WERI-Rb-1 (cell line): ENCODE measurements at regions not wholly inside any gene's neighbourhood (a gene's known extent, or its start where the extent isn't known, plus 50 kb on each side); places are given as distances from the start of the nearest gene placed in this dataset.

Source experiments
- DNase-seq: peaks from one replicate; pipeline ENCODE4 v3.0.0-alpha.2; 2020
- H3K27ac ChIP-seq: fragments of 250-450 bp; sonication (Bioruptor Pico); 2 replicates; pipeline ENCODE4 v1.5.1; 2020; ENCODE audit warnings: mild to moderate bottlenecking, moderate library complexity
- H3K27me3 ChIP-seq: fragments of 250-450 bp; sonication (Bioruptor Pico); 2 replicates; pipeline ENCODE4 v1.5.1; 2021; ENCODE audit warnings: mild to moderate bottlenecking, low read depth, moderate library complexity; ENCODE audit not compliant: insufficient read depth, severe bottlenecking
- H3K36me3 ChIP-seq: fragments of 250-450 bp; sonication (Bioruptor Pico); 2 replicates; pipeline ENCODE4 v1.5.1; 2020; ENCODE audit warnings: mild to moderate bottlenecking, moderate library complexity
- H3K4me3 ChIP-seq: 2 replicates; pipeline ENCODE4 v1.5.1; 2011; ENCODE audit warnings: low read depth, mild to moderate bottlenecking, control low read depth, low read length
- H3K9me3 ChIP-seq: fragments of 250-450 bp; sonication (Bioruptor Pico); 2 replicates; pipeline ENCODE4 v1.5.1; 2021; ENCODE audit warnings: mild to moderate bottlenecking, moderate library complexity; ENCODE audit not compliant: severe bottlenecking
- TF ChIP-seq, protein P1 (sequence below): IDR thresholded peaks from 2 replicates; pipeline ENCODE4 v1.5.1; 2011; ENCODE audit warnings: low read depth, mild to moderate bottlenecking, control low read depth, inconsistent platforms, low read length

DNA sequence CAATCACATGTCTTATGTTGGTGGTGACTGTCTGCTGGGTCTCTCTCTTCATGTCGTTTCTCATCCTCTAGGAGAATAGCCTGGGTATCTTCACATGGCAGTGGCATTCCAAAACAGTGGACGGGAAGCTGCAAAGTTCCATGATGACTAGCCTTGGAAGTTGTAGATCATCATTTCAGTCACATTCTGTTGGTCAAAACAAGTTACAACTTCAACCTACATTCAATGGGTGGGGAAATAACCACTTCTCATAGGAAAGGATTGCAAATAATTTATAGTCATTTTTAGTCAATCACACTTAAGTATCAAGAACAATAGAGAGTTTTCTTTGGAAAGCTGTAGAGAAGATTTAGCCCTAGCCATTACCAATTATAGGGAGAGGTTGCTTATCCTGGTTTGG is 395.0 kb upstream of the CDH2 start:
- Histone ChIP-seq H3K36me3 (no peaks in the 10 kb centered on the region), H3K27ac (no peak overlapping the region), H3K27me3 (no peaks in the 10 kb centered on the region), H3K9me3 (no peaks in the 10 kb centered on the region), H3K4me3 (no peak overlapping the region)
- TF ChIP-seq, protein P1, sequence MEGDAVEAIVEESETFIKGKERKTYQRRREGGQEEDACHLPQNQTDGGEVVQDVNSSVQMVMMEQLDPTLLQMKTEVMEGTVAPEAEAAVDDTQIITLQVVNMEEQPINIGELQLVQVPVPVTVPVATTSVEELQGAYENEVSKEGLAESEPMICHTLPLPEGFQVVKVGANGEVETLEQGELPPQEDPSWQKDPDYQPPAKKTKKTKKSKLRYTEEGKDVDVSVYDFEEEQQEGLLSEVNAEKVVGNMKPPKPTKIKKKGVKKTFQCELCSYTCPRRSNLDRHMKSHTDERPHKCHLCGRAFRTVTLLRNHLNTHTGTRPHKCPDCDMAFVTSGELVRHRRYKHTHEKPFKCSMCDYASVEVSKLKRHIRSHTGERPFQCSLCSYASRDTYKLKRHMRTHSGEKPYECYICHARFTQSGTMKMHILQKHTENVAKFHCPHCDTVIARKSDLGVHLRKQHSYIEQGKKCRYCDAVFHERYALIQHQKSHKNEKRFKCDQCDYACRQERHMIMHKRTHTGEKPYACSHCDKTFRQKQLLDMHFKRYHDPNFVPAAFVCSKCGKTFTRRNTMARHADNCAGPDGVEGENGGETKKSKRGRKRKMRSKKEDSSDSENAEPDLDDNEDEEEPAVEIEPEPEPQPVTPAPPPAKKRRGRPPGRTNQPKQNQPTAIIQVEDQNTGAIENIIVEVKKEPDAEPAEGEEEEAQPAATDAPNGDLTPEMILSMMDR: no peak
- DNase-seq: no peak

DNA sequence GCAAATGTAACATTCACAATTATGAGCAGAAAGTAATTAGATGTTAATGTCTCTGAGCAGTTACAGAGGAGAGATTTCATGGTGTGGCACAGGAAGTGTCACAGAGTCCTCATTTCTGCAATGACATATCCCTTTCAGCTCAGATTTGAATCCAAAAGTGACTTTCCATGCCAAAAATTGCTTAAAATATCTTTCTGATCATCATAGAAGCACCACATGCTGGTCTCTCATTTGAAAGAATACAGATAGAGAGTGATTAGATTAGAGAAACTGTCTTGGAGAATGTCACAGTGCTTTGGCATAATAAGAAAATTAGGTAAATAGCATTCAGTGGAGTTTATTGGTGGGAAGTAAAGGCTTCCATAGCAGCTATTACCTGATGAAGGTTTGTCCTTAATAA is 383.4 kb upstream of the CDH2 start:
- Histone ChIP-seq H3K9me3 (no peaks in the 10 kb centered on the region), H3K36me3 (no peaks in the 10 kb centered on the region), H3K27ac (no peak overlapping the region), H3K4me3 (no peak overlapping the region), H3K27me3 (no peaks in the 10 kb centered on the region)
- DNase-seq: no peak
- TF ChIP-seq, protein P1: no peak

DNA sequence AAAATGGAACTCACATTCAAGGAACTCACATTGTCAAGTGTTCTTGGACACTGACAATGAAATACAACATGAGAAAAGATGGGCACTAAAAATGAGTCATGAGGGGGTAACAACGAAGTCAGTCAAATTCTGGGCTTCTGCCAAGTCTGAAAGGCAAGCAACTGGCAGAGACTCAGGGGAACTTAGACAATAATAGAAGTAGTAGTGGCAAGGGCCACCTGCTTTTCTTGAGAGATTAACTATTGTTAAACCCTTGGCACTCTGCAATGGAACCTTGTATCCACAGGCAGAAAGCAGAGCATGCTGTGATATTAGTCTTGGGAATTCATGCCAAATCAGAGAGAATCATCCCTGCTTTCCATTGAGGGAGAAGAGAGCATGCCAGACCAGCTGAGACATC is 382.6 kb upstream of the CDH2 start:
- no peaks in the 10 kb centered on the region for H3K36me3 ChIP-seq
- TF ChIP-seq, protein P1: no peak
- H3K4me3 ChIP-seq: no peak overlapping the region
- no peaks in the 10 kb centered on the region for H3K27me3 ChIP-seq
- DNase-seq: no peak
- no peak overlapping the region for H3K27ac ChIP-seq
- no peaks in the 10 kb centered on the region for H3K9me3 ChIP-seq

DNA sequence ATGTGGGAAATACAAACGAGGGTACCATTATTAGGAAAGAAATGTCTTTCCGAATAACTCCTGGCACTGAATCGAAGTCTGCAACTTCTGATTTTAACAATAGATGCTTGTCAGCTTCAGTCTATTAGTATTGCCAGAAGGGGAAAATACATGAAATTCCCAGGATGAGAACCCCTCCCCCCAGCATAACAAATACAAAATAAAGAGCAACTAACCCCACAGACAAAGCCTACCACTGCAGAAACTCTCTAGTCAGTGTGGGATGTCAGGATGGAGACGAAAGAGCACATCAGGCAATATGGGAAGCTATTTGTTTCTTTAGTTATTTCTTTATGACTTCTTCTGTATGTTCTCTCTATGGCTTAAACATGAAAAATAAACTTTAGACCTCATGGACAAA is 365.0 kb upstream of the CDH2 start:
- H3K27ac ChIP-seq: no peak overlapping the region
- H3K4me3 ChIP-seq: no peak overlapping the region
- no peaks in the 10 kb centered on the region for H3K9me3 ChIP-seq
- H3K36me3 ChIP-seq: no peaks in the 10 kb centered on the region
- TF ChIP-seq, protein P1: no peak
- DNase-seq: no peak
- no peaks in the 10 kb centered on the region for H3K27me3 ChIP-seq

DNA sequence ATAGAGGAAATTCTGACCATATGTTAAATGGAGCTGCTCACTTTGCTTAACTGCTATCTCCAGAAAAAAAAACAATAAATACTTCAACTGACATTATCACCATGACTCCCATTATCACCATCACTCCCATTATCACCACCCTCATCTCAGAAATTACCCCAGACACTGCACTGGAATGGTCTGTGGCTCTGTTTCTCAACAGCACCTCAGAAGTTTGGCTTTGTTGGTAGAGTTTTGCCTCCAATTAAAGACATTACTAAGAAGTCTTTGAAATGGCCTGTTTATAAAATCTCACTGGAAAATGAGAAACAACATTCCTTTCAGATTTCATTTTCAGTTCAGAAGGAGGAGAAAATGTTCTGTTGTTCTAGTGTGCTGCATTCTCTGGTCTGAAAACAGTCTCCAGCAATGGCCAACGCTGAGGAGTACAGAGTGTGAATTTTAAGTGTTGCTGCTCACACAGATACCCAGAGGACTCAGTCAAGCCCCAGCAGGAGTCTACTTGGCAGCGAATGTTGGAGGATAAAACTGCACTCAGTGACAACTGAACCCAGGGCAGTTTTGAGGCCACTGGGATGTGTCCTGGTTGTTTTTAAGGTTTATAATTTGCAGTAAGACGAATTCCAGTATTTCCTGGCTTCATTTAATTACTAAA is 364.5 kb upstream of the CDH2 start:
- no peak for DNase-seq
- TF ChIP-seq, protein P1: no peak
- no peaks in the 10 kb centered on the region for H3K9me3 ChIP-seq
- no peak overlapping the region for H3K27ac ChIP-seq
- H3K4me3 ChIP-seq: no peak overlapping the region
- no peaks in the 10 kb centered on the region for H3K27me3 ChIP-seq
- no peaks in the 10 kb centered on the region for H3K36me3 ChIP-seq

DNA sequence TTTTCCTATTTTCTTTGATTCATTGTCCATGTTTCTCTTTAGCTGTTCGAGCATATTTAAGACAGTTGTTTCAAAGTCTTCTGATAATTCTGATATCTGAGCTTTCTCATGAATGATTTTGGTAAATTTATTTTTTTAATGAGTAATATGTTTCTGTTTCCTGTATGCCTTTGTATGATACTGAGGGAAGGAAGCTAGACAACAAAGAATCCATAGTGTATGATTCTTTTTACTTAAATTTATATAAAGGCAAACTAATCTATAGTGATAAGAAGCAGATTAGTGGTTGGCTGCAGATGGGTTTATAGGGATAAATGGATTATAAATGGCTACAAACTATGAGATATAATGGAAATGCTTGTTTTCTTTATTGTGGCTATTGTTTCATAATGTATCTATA is 352.7 kb upstream of the CDH2 start:
- Histone ChIP-seq H3K27me3 (no peaks in the 10 kb centered on the region), H3K9me3 (no peaks in the 10 kb centered on the region), H3K36me3 (no peaks in the 10 kb centered on the region), H3K4me3 (no peak overlapping the region), H3K27ac (no peak overlapping the region)
- TF ChIP-seq, protein P1: no peak
- no peak for DNase-seq
